ENCODE measurements at regions not wholly inside any gene's neighbourhood (a gene's known extent, or its start where the extent isn't known, plus 50 kb on each side); places are given as distances from the start of the nearest gene placed in this dataset.

- H3K4me3 ChIP-seq (ENCODE audit: low read depth in 2 of 2, low read length in 2 of 2), result no peak overlapping the region
- no peak overlapping the region for H3K27ac ChIP-seq (ENCODE audit: low read length)
- no TSS peak for BruUV-seq (replicated peaks)
- no peaks in the 10 kb centered on the region for H3K36me3 ChIP-seq (ENCODE audit: control insufficient read depth, insufficient read depth, low read length)
- H3K4me1 ChIP-seq (ENCODE audit: control insufficient read depth, insufficient read depth, low read length), result no peaks in the 10 kb centered on the region
- CTCF ChIA-PET, result no interaction called here
- no peak for DNase-seq (ENCODE audit: low read depth, low spot score)
- intact Hi-C loops (cut with micrococcal nuclease; ENCODE audit: unreplicated experiment) (no loop called here), in situ Hi-C loops (cut with HindIII; ENCODE audit: low pct_unique_long_range_greater_than_20kb, low sequenced_read_pairs) (no loop called here)
- no peaks in the 10 kb centered on the region for H3K27me3 ChIP-seq (ENCODE audit: control insufficient read depth, insufficient read depth, low read length)
- no peak for ATAC-seq
- H3K9me3 ChIP-seq (ENCODE audit: control insufficient read depth, insufficient read depth, low read depth, low read length), result no peaks in the 10 kb centered on the region
- POLR2A ChIA-PET, result no interaction called here
- TF ChIP-seq POLR2AphosphoS5 (IDR thresholded peaks at IDR 0.05; ENCODE audit: low read depth, low read length) (no peak), SIN3A (IDR thresholded peaks at IDR 0.05; ENCODE audit: borderline replicate concordance, insufficient read depth, low read depth, low read length) (no peak), TCF7L2 (IDR thresholded peaks at IDR 0.05; ENCODE audit: low read depth, low read length) (no peak), REST (IDR thresholded peaks at IDR 0.05; ENCODE audit: insufficient read depth in 1 of 2, low read depth in 2 of 2, low read length in 1 of 2) (no peak), CTCF (IDR thresholded peaks at IDR 0.05) (no peak)
Measured at GRCh38 chr1:199182186-199182843, 543.5 kb downstream of the PTPRC start.

GRCh38 chr1:199184180-199184579, 545.3 kb downstream of the PTPRC start:
- Histone ChIP-seq H3K36me3 (ENCODE audit: control insufficient read depth, insufficient read depth, low read length) (no peaks in the 10 kb centered on the region), H3K27me3 (ENCODE audit: control insufficient read depth, insufficient read depth, low read length) (no peaks in the 10 kb centered on the region), H3K27ac (ENCODE audit: low read length) (no peak overlapping the region), H3K4me1 (ENCODE audit: control insufficient read depth, insufficient read depth, low read length) (no peaks in the 10 kb centered on the region), H3K4me3 (ENCODE audit: low read depth in 2 of 2, low read length in 2 of 2) (no peak overlapping the region), H3K9me3 (ENCODE audit: control insufficient read depth, insufficient read depth, low read depth, low read length) (no peaks in the 10 kb centered on the region)
- DNase-seq (ENCODE audit: low read depth, low spot score) (no peak), ATAC-seq (no peak)
- no TSS peak for BruUV-seq (replicated peaks)
- CTCF ChIA-PET, result no interaction called here
- TF ChIP-seq SIN3A (IDR thresholded peaks at IDR 0.05; ENCODE audit: borderline replicate concordance, insufficient read depth, low read depth, low read length) (no peak), POLR2AphosphoS5 (IDR thresholded peaks at IDR 0.05; ENCODE audit: low read depth, low read length) (no peak), CTCF (IDR thresholded peaks at IDR 0.05) (no peak), REST (IDR thresholded peaks at IDR 0.05; ENCODE audit: insufficient read depth in 1 of 2, low read depth in 2 of 2, low read length in 1 of 2) (no peak), TCF7L2 (IDR thresholded peaks at IDR 0.05; ENCODE audit: low read depth, low read length) (no peak)
- intact Hi-C loops (cut with micrococcal nuclease; ENCODE audit: unreplicated experiment) (no loop called here), in situ Hi-C loops (cut with HindIII; ENCODE audit: low pct_unique_long_range_greater_than_20kb, low sequenced_read_pairs) (no loop called here)
- POLR2A ChIA-PET, result no interaction called here
